GM12892 (cell line): ENCODE measurements at regions not wholly inside any gene's neighbourhood (a gene's known extent, or its start where the extent isn't known, plus 50 kb on each side); places are given as distances from the start of the nearest gene placed in this dataset.
"Not testable (repeated sequence)": the region's sequence is repeated elsewhere in the genome, so short reads cannot be mapped to it uniquely, and the experiment has no call there.

ENCODE experiments used
- POLR2A ChIP-seq: IDR thresholded peaks from 2 replicates; pipeline ENCODE4 v1.6.1; 2011; ENCODE audit warnings: low read depth, low read length, control low read depth
- POLR2AphosphoS5 ChIP-seq: IDR thresholded peaks from 2 replicates; pipeline ENCODE4 v1.6.1; 2011; ENCODE audit warnings: low read depth, low read length, control low read depth
- TAF1 ChIP-seq: IDR thresholded peaks from 2 replicates; pipeline ENCODE4 v1.6.1; 2011; ENCODE audit warnings: low read depth, mild to moderate bottlenecking, control low read depth, low read length, borderline replicate concordance

DNA sequence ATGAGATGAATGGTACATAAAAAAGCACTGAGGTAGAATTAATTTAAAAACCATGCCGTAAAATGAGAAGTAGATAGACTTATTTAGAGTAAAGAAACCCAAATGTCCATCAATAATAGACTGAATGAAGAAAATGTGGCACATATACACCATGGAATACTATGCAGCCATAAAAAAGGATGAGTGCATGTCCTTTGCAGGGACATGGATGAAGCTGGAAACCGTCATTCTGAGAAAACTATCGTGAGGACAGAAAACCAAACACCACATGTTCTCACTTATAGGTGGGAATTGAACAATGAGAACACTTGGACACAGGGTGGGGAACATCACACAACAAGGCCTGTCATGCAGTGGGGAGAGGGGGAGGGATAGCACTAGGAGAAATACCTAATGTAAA lies 126.4 kb downstream of the KLRB1 start:
- not testable (repeated sequence) for TF ChIP-seq TAF1, POLR2A, POLR2AphosphoS5
